ENCODE measurements at regions not wholly inside any gene's neighbourhood (a gene's known extent, or its start where the extent isn't known, plus 50 kb on each side); places are given as distances from the start of the nearest gene placed in this dataset.

GRCh38 chr1:185535621-185536020 is 198.6 kb upstream of the HMCN1 start:
- TF ChIP-seq YY1 (IDR thresholded peaks at IDR 0.05; ENCODE audit: low read depth) (no peak), CTCF (IDR thresholded peaks at IDR 0.05) (no peak), POLR2AphosphoS5 (IDR thresholded peaks at IDR 0.05; ENCODE audit: low read depth, low read length) (no peak), RCOR1 (IDR thresholded peaks at IDR 0.05; ENCODE audit: low read length) (no peak), MXI1 (IDR thresholded peaks at IDR 0.05; ENCODE audit: low read depth, low read length) (no peak), MAX (IDR thresholded peaks at IDR 0.05; ENCODE audit: low read depth) (no peak), CHD2 (IDR thresholded peaks at IDR 0.05; ENCODE audit: low read length, partially characterized antibody) (no peak), RAD21 (IDR thresholded peaks at IDR 0.05; ENCODE audit: low read length) (no peak), IRF3 (IDR thresholded peaks at IDR 0.05; ENCODE audit: low read depth, low read length) (no peak), EZH2phosphoT487 (IDR thresholded peaks at IDR 0.05; ENCODE audit: borderline replicate concordance, low read depth) (no peak), FOXM1 (IDR thresholded peaks at IDR 0.05; ENCODE audit: low read depth) (no peak), REST (IDR thresholded peaks at IDR 0.05; ENCODE audit: low read depth, low read length) (no peak)
